H1 (cell line): ENCODE measurements at regions not wholly inside any gene's neighbourhood (a gene's known extent, or its start where the extent isn't known, plus 50 kb on each side); places are given as distances from the start of the nearest gene placed in this dataset.

Experiments
- ATF3 ChIP-seq: IDR thresholded peaks from 2 replicates; pipeline ENCODE4 v1.6.1; 2011; ENCODE audit warnings: low read depth, mild to moderate bottlenecking, low read length; ENCODE audit not compliant: insufficient read depth
- BCL11A ChIP-seq, 2 experiments: IDR thresholded peaks; one replicate each; pipeline ENCODE4 v1.6.1; 2011; ENCODE audit warnings: low read depth in 2 of 2, low read length in 2 of 2, mild to moderate bottlenecking in 2 of 2
- CHD7 ChIP-seq: fragments of 300-600 bp; sonication (generic); IDR thresholded peaks from 2 replicates; pipeline ENCODE4 v1.7.1; 2012; ENCODE audit warnings: low read length, moderate library complexity, mild to moderate bottlenecking, inconsistent platforms; ENCODE audit not compliant: insufficient replicate concordance
- EP300 ChIP-seq, 2 experiments: IDR thresholded peaks; 1 replicate in 1 of 2; 2 replicates in 1 of 2; pipeline ENCODE4 v1.6.1; 2011 to 2012; ENCODE audit warnings: low read depth in 2 of 2, low read length in 2 of 2, mild to moderate bottlenecking in 2 of 2, borderline replicate concordance in 1 of 2, inconsistent platforms in 1 of 2, moderate library complexity in 1 of 2
- EZH2 ChIP-seq: fragments of 200-600 bp; sonication (generic); IDR thresholded peaks from 2 replicates; pipeline ENCODE4 v1.7.1; 2012; ENCODE audit warnings: low read depth, mild to moderate bottlenecking, moderate library complexity, low read length, inconsistent platforms; ENCODE audit not compliant: severe bottlenecking
- HDAC6 ChIP-seq: IDR thresholded peaks from one replicate; pipeline ENCODE4 v1.7.1; 2012; ENCODE audit warnings: low read depth, mild to moderate bottlenecking, inconsistent platforms, low read length, moderate library complexity
- JUN ChIP-seq: IDR thresholded peaks from 2 replicates; pipeline ENCODE4 v1.6.1; 2011; ENCODE audit warnings: low read depth, mild to moderate bottlenecking, improper control_type of control experiment, low read length
- KDM5A ChIP-seq: fragments of 200-600 bp; IDR thresholded peaks from 2 replicates; pipeline ENCODE4 v1.7.1; 2012; ENCODE audit warnings: mild to moderate bottlenecking, low read length, inconsistent platforms, mixed read lengths
- SIRT6 ChIP-seq: IDR thresholded peaks from one replicate; pipeline ENCODE4 v1.7.1; 2012; ENCODE audit warnings: low read length, inconsistent platforms
- SRF ChIP-seq: IDR thresholded peaks from 2 replicates; pipeline ENCODE4 v1.6.1; 2011; ENCODE audit warnings: mild to moderate bottlenecking, low read depth, low read length, moderate library complexity
- SUZ12 ChIP-seq: fragments of 200-600 bp; sonication (generic); IDR thresholded peaks from 2 replicates; pipeline ENCODE4 v1.6.1; 2012; ENCODE audit warnings: mild to moderate bottlenecking, inconsistent platforms, low read length, moderate library complexity, mixed read lengths

GRCh38 chr12:22121224-22121623 lies 75.2 kb downstream of the CMAS start (continued):
- TF ChIP-seq ATF3 (no peak), HDAC6 (no peak), SUZ12 (no peak), KDM5A (no peak), BCL11A (IDR thresholded peaks at IDR 0.05; ENCODE audit: low read depth in 2 of 2, low read length in 2 of 2) (no peak), EZH2 (no peak), SIRT6 (no peak), EP300 (IDR thresholded peaks at IDR 0.05; ENCODE audit: borderline replicate concordance in 1 of 2, low read depth in 2 of 2, low read length in 2 of 2) (no peak), CHD7 (no peak), SRF (no peak), JUN (no peak)
